ENCODE measurements at regions not wholly inside any gene's neighbourhood (a gene's known extent, or its start where the extent isn't known, plus 50 kb on each side); places are given as distances from the start of the nearest gene placed in this dataset.
A peak's percentile ranks its signal among the peaks of the same experiment; 100 is the strongest.
"Not testable (repeated sequence)": the region's sequence is repeated elsewhere in the genome, so short reads cannot be mapped to it uniquely, and the experiment has no call there.

DNA sequence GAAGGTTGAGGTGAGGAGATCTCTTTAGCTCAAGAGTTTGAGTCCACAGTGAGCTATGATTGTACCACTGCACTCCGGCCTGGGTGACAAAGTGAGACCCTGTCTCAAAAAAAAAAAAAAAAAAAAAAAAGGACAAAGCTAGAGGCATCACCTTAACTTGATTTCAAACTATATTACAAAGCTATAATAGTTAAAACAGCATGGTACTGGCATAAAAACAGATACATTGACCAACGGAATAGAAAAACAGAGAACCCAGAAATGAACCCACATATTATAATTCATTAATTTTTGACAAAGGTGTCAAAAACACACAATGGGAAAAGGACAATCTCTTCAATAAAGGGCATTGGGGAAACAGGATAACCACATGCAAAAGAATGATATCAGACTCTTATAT is 50.8 kb upstream of the MBOAT1 start:
- Mint-ChIP-seq H3K9me3 (no peaks in the 10 kb centered on the region), H3K36me3 (no peaks in the 10 kb centered on the region), H3K27ac (no peak overlapping the region)
- DNase-seq (ENCODE audit: low spot score in 2 of 2) (no peak), ATAC-seq (no peak)

DNA sequence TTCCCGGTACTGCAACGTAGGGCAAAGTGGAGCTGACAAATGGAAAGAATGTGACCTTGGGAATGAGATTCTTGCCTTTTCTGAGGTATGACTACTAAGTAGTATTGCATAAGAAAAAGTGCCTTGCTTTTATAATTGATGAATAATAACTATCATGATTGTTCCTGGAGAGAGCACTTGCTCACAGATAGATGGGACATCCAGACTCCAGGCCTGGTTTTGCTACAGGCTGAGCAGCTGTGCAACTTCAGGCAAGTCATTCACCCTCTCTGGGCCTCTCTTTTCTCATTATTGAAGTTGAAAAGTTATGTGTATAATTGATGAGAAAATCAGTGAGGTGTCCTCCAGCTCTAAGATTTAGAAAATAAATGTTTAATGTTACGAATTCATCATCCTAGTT is 53.6 kb upstream of the MBOAT1 start:
- H3K27ac Mint-ChIP-seq, result no peak overlapping the region
- DNase-seq (ENCODE audit: low spot score in 2 of 2) (no peak), ATAC-seq (no peak)
- H3K9me3 Mint-ChIP-seq, result no peaks in the 10 kb centered on the region
- H3K36me3 Mint-ChIP-seq, result no peaks in the 10 kb centered on the region

DNA sequence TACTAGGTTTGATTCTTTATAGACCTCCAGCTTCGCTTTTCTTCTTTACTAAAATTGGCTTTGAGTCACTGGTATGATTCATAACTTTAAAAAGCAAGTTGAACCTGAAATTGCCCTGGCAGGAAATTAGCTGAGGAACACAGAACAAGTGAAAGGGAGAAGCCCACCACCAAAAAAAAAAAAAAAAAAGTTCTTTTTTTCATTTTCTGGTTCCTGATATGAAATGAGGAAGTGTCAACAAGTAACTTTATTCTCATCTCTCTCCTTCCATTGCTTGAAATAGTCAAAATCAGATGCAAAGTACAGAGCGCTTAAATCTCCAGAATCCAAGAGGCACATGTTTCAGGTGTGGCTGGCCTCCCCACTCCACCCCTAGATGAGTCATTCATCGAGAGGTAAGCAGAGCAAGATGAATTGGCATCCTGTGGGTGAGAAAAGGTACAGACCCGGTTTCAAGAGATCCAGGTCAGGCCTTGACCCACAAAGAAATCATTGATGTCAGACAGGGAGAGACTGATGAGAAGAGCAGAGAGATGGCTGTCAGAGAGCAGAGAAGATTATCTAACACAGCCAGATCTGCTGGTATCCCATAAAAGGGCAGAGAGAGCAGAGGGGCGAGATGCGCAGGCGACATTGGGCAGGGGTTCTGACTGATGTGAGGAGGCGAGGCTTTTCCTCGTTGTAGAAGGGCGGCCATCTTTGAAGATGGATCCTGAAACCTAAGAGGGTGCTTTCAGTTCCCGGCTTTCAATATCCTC is 54.8 kb upstream of the MBOAT1 start:
- DNase-seq (ENCODE audit: low spot score in 2 of 2) (peak in 1 of 2 donors; percentile 39), ATAC-seq (peak; percentile 92 to 96)
- H3K36me3 Mint-ChIP-seq, result no peaks in the 10 kb centered on the region
- H3K27ac Mint-ChIP-seq, result peak overlapping the region; percentile 2 to 56
- no peaks in the 10 kb centered on the region for H3K9me3 Mint-ChIP-seq

DNA sequence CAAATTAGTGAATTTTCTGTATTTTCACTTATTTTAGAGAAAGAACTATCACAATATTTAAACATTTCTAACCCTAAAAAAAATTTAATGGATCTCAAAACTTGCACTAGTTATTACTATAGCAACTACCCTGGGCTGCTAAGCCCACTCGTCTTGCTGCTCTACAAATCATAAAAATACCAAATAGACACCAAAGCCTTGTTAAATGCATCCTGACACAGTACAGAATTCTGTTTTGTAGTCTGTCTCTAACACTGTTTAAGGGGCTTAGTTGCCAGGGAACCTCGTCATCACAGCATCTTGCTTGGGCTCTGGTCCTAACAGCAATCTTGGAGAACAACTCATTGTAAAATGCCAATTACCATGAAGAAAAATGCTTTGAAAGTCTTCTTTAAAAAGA is 56.9 kb upstream of the MBOAT1 start:
- DNase-seq (ENCODE audit: low spot score in 2 of 2), result no peak
- Mint-ChIP-seq H3K36me3 (no peaks in the 10 kb centered on the region), H3K27ac (no peak overlapping the region), H3K9me3 (no peaks in the 10 kb centered on the region)
- no peak for ATAC-seq

DNA sequence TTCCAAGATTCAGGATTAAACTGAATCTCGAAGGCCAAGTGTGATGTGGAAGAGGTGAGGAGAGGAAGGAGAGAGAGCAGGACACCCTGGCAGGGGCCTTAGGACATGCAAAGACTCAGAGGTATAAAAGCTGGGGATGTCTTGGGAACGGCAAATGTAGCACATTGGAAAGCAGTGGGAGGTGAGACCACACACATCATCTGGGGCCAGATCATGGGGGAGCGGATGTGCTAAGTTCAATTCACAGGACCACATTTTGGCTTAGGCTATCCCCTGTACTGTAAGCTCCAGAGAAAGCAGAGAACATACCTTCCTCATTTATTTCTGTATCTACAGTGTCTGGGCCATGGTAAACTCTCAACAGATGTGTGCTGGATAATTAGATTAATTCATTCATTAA is 59.5 kb upstream of the MBOAT1 start:
- no peak overlapping the region for H3K27ac Mint-ChIP-seq
- ATAC-seq, result no peak

DNA sequence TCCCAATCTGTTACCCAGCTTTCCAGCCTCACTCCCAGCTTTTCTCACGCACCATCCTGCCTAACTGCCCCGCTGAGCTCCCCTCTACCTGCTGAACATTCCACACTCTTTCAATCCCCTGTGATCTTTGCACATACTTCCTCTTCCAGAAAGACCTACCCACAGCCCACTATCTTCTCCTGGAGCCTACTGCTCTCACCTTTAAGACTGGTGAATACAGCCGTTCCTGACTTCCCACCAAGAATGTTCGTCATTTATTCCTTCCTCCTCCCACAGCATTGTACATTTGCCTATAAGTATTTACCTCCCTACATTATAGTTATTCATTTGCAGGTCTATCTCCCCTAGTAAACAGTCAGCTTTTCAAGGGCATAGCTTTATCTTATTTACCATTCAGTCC is 61.9 kb upstream of the MBOAT1 start:
- no peak overlapping the region for H3K27ac Mint-ChIP-seq
- no peak for ATAC-seq
- no peaks in the 10 kb centered on the region for H3K36me3 Mint-ChIP-seq
- H3K9me3 Mint-ChIP-seq, result no peaks in the 10 kb centered on the region
- DNase-seq (ENCODE audit: low spot score in 2 of 2), result no peak

More for the DNA sequence above, 59.5 kb upstream of the MBOAT1 start:
- Mint-ChIP-seq H3K36me3 (no peaks in the 10 kb centered on the region), H3K9me3 (no peaks in the 10 kb centered on the region)
- DNase-seq (ENCODE audit: low spot score in 2 of 2), result no peak

DNA sequence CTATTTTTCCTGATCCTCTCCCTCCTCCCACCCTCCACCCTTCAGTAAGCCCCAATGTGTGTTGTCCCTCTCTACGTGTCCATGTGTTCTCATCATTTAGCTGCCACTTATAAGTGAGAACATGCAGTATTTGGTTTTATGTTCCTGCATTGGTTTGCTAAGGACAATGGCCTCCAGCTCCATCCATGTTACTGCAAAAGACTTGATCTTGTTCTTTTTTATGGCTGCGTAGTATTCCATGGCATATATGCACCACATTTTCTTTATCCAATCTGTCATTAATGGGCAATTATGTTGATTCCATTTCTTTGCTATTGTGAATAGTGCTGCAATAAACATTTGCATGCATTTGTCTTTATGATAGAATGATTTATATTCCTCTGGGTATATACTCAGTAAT is 63.6 kb upstream of the MBOAT1 start:
- not testable (repeated sequence) for H3K27ac Mint-ChIP-seq; DNase-seq (ENCODE audit: low spot score in 2 of 2); H3K36me3 Mint-ChIP-seq; H3K9me3 Mint-ChIP-seq; ATAC-seq

DNA sequence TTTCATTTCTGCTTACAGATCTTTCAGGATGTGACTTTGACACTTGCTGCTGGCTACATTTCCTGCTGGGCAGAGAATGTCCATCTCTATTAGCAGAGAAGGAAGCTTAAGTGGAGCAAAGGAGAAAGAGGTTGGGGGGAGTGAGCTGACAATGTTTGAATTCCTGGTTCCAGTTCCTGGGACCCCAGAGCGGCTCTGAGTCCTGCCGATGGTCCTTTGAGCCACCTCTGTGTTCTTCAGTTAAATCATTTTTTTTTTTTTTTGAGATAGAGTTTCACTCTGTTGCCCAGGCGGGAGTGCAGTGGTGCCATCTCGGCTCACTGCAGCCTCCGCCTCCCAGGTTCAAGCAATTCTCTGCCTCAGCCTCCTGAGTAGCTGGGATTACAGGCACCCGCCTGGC is 65.5 kb upstream of the MBOAT1 start:
- not testable (repeated sequence) for ATAC-seq; H3K36me3 Mint-ChIP-seq; H3K27ac Mint-ChIP-seq; DNase-seq (ENCODE audit: low spot score in 2 of 2); H3K9me3 Mint-ChIP-seq

DNA sequence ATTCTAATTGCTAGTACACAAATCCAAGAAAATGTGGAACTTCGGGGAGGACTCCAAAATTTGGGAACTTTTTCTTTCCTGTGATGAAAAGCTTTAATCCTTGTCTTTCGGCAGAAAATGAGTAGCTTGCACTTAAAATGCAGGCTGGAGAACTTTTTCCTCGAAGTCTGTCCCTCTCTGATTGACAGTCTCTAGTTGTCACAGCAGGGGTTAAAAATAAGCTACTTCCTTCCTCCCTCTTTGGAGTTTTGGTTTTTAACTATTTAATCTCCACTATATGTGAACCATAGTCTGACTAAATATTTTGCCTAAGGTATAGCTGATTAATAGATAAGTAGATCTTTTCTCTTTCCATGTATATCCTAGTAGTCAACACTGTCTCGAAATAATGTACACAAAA is 66.8 kb upstream of the MBOAT1 start:
- H3K27ac Mint-ChIP-seq, result no peak overlapping the region
- peaks cover 6 to 8% of the 10 kb centered on the region in 2 donors for H3K36me3 Mint-ChIP-seq
- H3K9me3 Mint-ChIP-seq, result peaks cover 5 to 10% of the 10 kb centered on the region in 2 donors
- DNase-seq (ENCODE audit: low spot score in 2 of 2) (no peak), ATAC-seq (no peak)

DNA sequence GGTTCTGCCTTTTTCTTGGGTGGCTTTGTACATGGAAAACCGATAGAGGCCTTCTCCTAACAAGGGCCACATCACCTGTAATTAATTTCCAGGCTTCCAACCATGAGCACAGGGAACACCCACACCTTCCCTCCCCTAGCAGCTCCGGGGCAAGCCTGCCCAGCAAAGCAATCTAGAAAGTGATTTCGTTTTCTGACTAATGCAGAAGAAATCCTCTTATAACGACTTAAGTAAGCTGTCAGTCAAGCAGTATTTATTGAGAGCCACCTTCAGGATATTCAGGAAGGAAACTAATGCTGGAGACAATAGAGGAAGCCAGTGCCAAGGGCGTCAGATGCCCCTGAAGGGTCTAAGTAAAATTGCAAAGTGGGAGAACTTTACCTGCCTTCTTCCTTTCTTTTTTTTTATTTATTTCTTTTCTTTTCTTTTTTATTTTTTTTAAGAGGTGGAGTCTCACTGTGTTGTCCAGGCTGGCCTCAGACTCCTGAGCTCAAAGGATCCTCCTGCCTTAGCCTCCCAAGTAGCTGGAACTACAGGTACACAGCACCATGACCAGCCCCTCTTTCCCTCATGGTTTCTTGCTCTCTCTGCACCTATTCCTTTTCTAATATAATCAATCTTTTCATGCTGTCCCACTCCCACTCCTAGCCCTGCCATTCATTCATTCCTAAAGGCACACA is 67.5 kb upstream of the MBOAT1 start:
- Mint-ChIP-seq H3K27ac (peak overlapping the region in 1 of 2 donors; percentile 23), H3K9me3 (peaks cover 5 to 10% of the 10 kb centered on the region in 2 donors), H3K36me3 (peaks cover 6 to 8% of the 10 kb centered on the region in 2 donors)
- no peak for DNase-seq (ENCODE audit: low spot score in 2 of 2)
- ATAC-seq, result no peak

DNA sequence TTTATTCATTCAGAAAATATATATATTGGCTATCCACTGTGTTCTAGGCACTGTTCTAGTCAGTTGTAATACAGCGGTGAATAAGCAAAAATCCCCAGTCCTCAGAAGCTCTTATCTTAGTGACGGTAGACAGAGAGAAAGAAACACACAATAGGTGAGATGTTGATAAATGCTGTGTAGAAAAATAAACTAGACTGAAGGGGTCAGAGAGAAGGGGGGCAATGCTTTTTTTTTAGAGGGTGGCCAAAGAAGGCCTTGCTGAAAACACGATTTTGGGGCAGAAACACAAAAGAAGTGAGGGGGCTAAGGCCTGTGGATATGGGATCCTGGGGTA is 68.0 kb upstream of the MBOAT1 start:
- Mint-ChIP-seq H3K27ac (peak overlapping the region in 1 of 2 donors; percentile 23), H3K36me3 (peaks cover 6 to 8% of the 10 kb centered on the region in 2 donors), H3K9me3 (peaks cover 5 to 10% of the 10 kb centered on the region in 2 donors)
- ATAC-seq (no peak), DNase-seq (ENCODE audit: low spot score in 2 of 2) (no peak)

DNA sequence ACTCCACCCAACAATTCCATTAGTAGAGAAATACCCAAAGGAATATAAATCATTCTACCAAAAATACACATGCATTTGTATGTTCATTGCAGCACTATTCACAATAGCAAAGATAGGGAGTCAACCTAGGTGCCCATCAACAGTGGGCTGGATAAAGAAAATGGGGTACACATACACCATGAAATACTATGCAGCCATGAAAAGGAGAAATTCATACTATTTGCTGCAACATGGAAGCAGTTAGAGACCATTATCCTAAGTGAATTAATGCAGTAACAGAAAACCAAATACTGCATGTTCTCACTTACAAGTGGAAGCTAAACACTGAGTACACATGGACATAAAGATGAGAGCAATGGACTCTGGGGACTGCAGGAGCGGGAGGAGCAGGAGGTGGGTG is 72.4 kb upstream of the MBOAT1 start:
- no peak overlapping the region for H3K27ac Mint-ChIP-seq
- H3K36me3 Mint-ChIP-seq, result peaks cover 6 to 8% of the 10 kb centered on the region in 2 donors
- DNase-seq (ENCODE audit: low spot score in 2 of 2) (no peak), ATAC-seq (no peak)
- peaks cover 5 to 10% of the 10 kb centered on the region in 2 donors for H3K9me3 Mint-ChIP-seq

DNA sequence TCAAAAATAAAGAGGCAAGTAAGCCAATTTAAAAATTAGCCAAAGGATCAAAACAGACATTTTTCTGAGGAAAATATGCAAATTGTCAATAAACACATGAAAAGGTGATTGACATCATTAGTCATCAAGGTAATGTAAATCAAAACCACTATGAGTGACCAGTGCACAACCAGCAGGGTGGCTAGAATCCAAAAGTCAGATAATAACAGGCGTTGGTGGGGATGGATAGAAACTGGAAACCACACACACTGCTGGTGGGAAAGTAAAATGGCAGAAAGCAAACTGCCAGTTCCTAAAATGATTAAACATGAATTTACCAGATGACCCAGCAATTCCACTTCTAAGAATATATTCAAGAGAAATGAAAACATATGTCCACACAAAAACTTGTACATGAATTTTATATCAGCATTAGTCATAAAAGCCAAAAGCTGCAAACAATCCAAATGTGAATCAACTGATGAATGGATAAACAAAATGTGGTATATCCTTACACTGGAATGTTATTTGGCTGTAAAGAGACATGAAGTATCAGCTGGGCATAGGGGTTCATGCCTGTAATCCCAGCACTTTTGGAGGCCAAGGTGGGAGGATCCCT is 74.8 kb upstream of the MBOAT1 start:
- ATAC-seq, result no peak
- no peak overlapping the region for H3K27ac Mint-ChIP-seq
- no peak for DNase-seq (ENCODE audit: low spot score in 2 of 2)
- peaks cover 2 to 8% of the 10 kb centered on the region in 2 donors for H3K9me3 Mint-ChIP-seq
- peaks cover 6 to 8% of the 10 kb centered on the region in 2 donors for H3K36me3 Mint-ChIP-seq

DNA sequence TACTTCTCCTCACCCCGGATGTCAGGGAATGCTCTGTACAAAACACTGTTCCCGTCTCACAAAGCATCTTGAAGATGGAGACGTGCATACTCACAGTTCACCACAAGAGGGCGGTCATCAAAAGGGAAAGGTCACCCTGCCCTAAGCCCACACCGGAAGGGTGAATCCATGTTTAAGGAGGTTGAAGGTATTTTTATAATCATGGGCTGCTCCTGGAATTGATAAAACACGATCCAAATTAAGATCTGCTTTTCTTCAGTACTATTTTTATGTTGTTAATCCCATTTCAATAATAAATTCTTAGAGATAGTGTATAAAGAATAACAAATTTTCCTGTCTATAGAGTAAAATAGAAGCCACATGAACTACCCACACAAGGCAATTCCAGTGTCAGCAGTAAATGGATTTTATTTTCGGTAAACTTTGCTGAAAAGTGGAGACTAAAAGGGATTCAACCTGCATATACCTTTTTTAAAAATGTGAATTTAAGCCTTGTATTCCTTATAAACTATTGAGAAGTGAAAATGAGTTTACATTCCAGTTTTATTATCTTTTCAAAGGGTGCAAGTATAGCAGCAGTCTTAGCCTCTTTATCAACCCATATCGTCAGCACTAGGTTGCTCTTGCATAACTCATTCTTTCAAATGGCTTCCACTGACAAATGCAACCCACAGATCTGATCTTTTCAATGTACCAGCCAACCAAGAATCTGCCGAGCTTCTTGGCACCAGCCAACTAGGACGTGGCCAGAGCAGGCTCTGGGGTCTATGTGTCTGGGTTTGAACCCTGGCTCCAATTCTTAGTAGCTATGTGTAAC is 79.7 kb upstream of the MBOAT1 start:
- H3K27ac Mint-ChIP-seq, result peak overlapping the region in 1 of 2 donors; percentile 26
- peak; percentile 89 to 96 for ATAC-seq
- DNase-seq (ENCODE audit: low spot score in 2 of 2), result peak; percentile 73 to 79
- H3K36me3 Mint-ChIP-seq, result no peaks in the 10 kb centered on the region
- no peaks in the 10 kb centered on the region for H3K9me3 Mint-ChIP-seq

DNA sequence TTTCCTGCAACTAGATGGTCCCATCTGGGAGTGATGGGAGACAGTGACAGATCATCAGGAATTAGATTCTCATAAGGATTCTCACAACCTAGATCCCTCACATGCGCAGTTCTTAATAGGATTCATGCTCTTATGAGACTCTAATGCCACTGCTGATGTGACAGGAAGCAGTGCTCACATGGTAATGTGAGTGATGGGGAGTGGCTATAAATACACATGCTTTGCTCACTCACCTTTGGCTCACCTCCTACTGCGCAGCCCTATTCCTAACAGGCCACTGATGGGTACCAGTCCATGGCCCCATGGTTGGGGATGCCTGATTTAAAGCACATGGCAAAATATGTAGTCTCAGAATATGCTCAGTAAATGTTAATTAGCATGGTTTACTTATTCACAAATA is 80.6 kb upstream of the MBOAT1 start:
- DNase-seq (ENCODE audit: low spot score in 2 of 2) (no peak), ATAC-seq (no peak)
- no peaks in the 10 kb centered on the region for H3K36me3 Mint-ChIP-seq
- H3K9me3 Mint-ChIP-seq, result no peaks in the 10 kb centered on the region
- H3K27ac Mint-ChIP-seq, result no peak overlapping the region

DNA sequence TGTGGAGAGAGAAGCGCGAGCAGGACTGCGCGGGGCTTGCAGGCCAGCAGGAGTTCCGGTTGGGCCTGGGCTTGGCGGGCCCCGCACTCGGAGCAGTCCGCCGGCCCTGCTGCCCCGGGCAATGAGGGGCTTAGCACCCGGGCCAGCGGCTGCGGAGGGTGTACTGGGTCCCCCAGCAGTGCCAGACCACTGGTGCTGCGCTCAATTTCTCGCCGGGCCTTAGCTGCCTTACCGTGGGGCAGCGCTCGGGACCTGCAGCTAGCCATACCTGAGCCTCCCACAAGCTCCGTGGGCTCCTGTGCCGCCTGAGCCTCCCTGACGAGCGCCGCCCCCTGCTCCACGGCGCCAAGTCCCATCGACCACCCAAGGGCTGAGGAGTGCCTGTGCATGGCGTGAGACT is 89.0 kb upstream of the MBOAT1 start:
- H3K27ac Mint-ChIP-seq, result no peak overlapping the region
- no peak for ATAC-seq
- no peaks in the 10 kb centered on the region for H3K9me3 Mint-ChIP-seq
- no peak for DNase-seq (ENCODE audit: low spot score in 2 of 2)
- H3K36me3 Mint-ChIP-seq, result no peaks in the 10 kb centered on the region

DNA sequence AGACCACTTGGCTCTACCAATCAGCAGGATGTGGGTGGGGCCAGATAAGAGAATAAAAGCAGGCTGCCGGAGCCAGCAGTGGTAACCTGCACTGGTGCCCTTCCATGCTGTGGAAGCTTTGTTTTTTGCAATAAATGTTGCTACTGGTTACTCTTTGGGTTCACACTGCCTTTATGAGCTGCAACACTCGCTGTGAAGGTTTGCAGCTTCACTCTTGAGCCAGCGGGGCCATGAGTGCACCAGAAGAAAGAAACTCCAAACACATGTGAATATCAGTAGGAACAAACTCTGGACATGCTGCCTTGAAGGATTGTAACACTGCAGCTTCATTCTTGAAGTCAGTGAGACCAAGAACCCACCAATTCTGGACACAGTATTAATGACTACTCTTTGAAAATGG is 89.9 kb upstream of the MBOAT1 start:
- DNase-seq (ENCODE audit: low spot score in 2 of 2), result no peak
- Mint-ChIP-seq H3K36me3 (no peaks in the 10 kb centered on the region), H3K27ac (no peak overlapping the region), H3K9me3 (no peaks in the 10 kb centered on the region)
- no peak for ATAC-seq
